ENCODE measurements at regions not wholly inside any gene's neighbourhood (a gene's known extent, or its start where the extent isn't known, plus 50 kb on each side); places are given as distances from the start of the nearest gene placed in this dataset.

GRCh38 chr13:107119989-107120881 is 552.3 kb upstream of the ARGLU1 start:
- ATAC-seq = no peak
- TF ChIP-seq ZFP3 (CRISPR knock-in tag; IDR thresholded peaks at IDR 0.05) = no peak
- TF ChIP-seq ZC3H10 (CRISPR knock-in tag; IDR thresholded peaks at IDR 0.05) = no peak
- TF ChIP-seq BACH2 (CRISPR knock-in tag; IDR thresholded peaks at IDR 0.05; ENCODE audit: borderline replicate concordance) = no peak
- TF ChIP-seq ISL1 (CRISPR knock-in tag; IDR thresholded peaks at IDR 0.05) = no peak
- no peak for TF ChIP-seq CREB5 (CRISPR knock-in tag; IDR thresholded peaks at IDR 0.05; ENCODE audit: low read depth)
- TF ChIP-seq TOX (CRISPR knock-in tag; IDR thresholded peaks at IDR 0.05; ENCODE audit: borderline replicate concordance) = no peak
- no peak for TF ChIP-seq GLIS3 (CRISPR knock-in tag; IDR thresholded peaks at IDR 0.05)

- no peak for ATAC-seq
- TF ChIP-seq ARNTL (CRISPR knock-in tag; IDR thresholded peaks at IDR 0.05; ENCODE audit: borderline replicate concordance, low read depth) (no peak), RARB (CRISPR knock-in tag; IDR thresholded peaks at IDR 0.05) (no peak), ISL1 (CRISPR knock-in tag; IDR thresholded peaks at IDR 0.05) (no peak), PATZ1 (CRISPR knock-in tag; IDR thresholded peaks at IDR 0.05; ENCODE audit: borderline replicate concordance) (no peak), ZNF70 (CRISPR knock-in tag; IDR thresholded peaks at IDR 0.05) (no peak)
Measured at GRCh38 chr13:107118506-107118905, 550.6 kb upstream of the ARGLU1 start.

GRCh38 chr13:107117327-107118012 is 549.5 kb upstream of the ARGLU1 start:
- no peak for TF ChIP-seq ZFP3 (CRISPR knock-in tag; IDR thresholded peaks at IDR 0.05)
- no peak for TF ChIP-seq CSRNP3 (CRISPR knock-in tag; IDR thresholded peaks at IDR 0.05)
- TF ChIP-seq CREB5 (CRISPR knock-in tag; IDR thresholded peaks at IDR 0.05; ENCODE audit: low read depth) = no peak
- no peak for TF ChIP-seq ZFP30 (CRISPR knock-in tag; IDR thresholded peaks at IDR 0.05)
- TF ChIP-seq TSHZ2 (CRISPR knock-in tag; IDR thresholded peaks at IDR 0.05) = no peak
- TF ChIP-seq ARNTL (CRISPR knock-in tag; IDR thresholded peaks at IDR 0.05; ENCODE audit: borderline replicate concordance, low read depth) = no peak
- TF ChIP-seq POU6F1 (CRISPR knock-in tag; IDR thresholded peaks at IDR 0.05; ENCODE audit: borderline replicate concordance, low read depth) = no peak
- no peak for TF ChIP-seq ZNF70 (CRISPR knock-in tag; IDR thresholded peaks at IDR 0.05)
- TF ChIP-seq ESRRG (CRISPR knock-in tag; IDR thresholded peaks at IDR 0.05) = no peak
- no peak for TF ChIP-seq ZC3H10 (CRISPR knock-in tag; IDR thresholded peaks at IDR 0.05)
- TF ChIP-seq SNAI2 (CRISPR knock-in tag; IDR thresholded peaks at IDR 0.05) = no peak
- TF ChIP-seq RARB (CRISPR knock-in tag; IDR thresholded peaks at IDR 0.05) = no peak
- no peak for ATAC-seq
